WERI-Rb-1 (cell line): ENCODE measurements at regions not wholly inside any gene's neighbourhood (a gene's known extent, or its start where the extent isn't known, plus 50 kb on each side); places are given as distances from the start of the nearest gene placed in this dataset.

Experiments used
- DNase-seq: peaks from one replicate; pipeline ENCODE4 v3.0.0-alpha.2; 2020
- H3K27ac ChIP-seq: fragments of 250-450 bp; sonication (Bioruptor Pico); 2 replicates; pipeline ENCODE4 v1.5.1; 2020; ENCODE audit warnings: mild to moderate bottlenecking, moderate library complexity
- H3K27me3 ChIP-seq: fragments of 250-450 bp; sonication (Bioruptor Pico); 2 replicates; pipeline ENCODE4 v1.5.1; 2021; ENCODE audit warnings: mild to moderate bottlenecking, low read depth, moderate library complexity; ENCODE audit not compliant: insufficient read depth, severe bottlenecking
- H3K36me3 ChIP-seq: fragments of 250-450 bp; sonication (Bioruptor Pico); 2 replicates; pipeline ENCODE4 v1.5.1; 2020; ENCODE audit warnings: mild to moderate bottlenecking, moderate library complexity
- H3K4me3 ChIP-seq: 2 replicates; pipeline ENCODE4 v1.5.1; 2011; ENCODE audit warnings: low read depth, mild to moderate bottlenecking, control low read depth, low read length
- H3K9me3 ChIP-seq: fragments of 250-450 bp; sonication (Bioruptor Pico); 2 replicates; pipeline ENCODE4 v1.5.1; 2021; ENCODE audit warnings: mild to moderate bottlenecking, moderate library complexity; ENCODE audit not compliant: severe bottlenecking
- TF ChIP-seq, protein P1 (sequence below): IDR thresholded peaks from 2 replicates; pipeline ENCODE4 v1.5.1; 2011; ENCODE audit warnings: low read depth, mild to moderate bottlenecking, control low read depth, inconsistent platforms, low read length

DNA sequence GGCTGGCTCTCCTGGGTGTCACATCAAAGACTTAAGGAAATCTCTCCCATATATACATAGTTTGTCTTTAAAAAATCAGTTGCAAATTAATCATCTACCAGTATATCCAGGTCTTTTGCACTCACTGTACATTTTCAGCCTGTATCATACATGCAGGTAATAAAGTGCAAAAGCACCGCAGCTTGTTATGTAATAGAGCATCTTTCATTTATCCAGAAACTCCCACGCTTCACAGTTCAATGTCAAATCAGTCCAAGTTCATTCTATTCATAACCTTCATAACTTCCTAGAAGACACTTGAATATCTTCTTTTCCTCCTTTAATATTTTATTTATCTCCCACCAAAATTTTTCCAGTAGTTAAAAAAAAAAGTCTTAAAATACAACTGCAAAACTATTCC, 89.6 kb upstream of the KCTD1 start:
- Histone ChIP-seq H3K27me3 (no peaks in the 10 kb centered on the region), H3K9me3 (no peaks in the 10 kb centered on the region), H3K4me3 (no peak overlapping the region), H3K36me3 (no peaks in the 10 kb centered on the region), H3K27ac (no peak overlapping the region)
- DNase-seq, result no peak
- TF ChIP-seq, protein P1, sequence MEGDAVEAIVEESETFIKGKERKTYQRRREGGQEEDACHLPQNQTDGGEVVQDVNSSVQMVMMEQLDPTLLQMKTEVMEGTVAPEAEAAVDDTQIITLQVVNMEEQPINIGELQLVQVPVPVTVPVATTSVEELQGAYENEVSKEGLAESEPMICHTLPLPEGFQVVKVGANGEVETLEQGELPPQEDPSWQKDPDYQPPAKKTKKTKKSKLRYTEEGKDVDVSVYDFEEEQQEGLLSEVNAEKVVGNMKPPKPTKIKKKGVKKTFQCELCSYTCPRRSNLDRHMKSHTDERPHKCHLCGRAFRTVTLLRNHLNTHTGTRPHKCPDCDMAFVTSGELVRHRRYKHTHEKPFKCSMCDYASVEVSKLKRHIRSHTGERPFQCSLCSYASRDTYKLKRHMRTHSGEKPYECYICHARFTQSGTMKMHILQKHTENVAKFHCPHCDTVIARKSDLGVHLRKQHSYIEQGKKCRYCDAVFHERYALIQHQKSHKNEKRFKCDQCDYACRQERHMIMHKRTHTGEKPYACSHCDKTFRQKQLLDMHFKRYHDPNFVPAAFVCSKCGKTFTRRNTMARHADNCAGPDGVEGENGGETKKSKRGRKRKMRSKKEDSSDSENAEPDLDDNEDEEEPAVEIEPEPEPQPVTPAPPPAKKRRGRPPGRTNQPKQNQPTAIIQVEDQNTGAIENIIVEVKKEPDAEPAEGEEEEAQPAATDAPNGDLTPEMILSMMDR, result no peak

DNA sequence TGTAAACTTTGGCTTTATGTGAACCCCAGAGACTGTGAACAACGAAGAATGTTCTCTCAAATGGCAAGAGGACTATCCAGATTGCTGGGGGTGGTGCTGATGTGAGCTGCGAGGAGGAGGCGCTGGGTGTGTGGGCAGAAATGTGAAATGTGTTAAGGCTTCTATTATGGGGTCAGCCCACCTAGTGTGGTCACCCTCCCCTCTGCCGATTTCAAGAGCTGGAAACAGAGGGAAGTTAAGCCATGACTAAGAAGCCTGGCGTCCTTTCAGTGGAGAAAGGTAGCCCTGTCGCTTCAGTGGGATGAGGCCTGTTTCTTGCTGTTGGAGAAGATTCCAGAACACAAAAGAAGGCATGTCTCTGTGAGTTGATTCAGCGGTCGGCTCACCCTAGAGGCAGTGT, 89.0 kb upstream of the KCTD1 start:
- H3K4me3 ChIP-seq, result no peak overlapping the region
- DNase-seq, result no peak
- TF ChIP-seq, protein P1, result no peak
- H3K27ac ChIP-seq, result no peak overlapping the region
- H3K36me3 ChIP-seq, result no peaks in the 10 kb centered on the region
- no peaks in the 10 kb centered on the region for H3K9me3 ChIP-seq
- H3K27me3 ChIP-seq, result no peaks in the 10 kb centered on the region

DNA sequence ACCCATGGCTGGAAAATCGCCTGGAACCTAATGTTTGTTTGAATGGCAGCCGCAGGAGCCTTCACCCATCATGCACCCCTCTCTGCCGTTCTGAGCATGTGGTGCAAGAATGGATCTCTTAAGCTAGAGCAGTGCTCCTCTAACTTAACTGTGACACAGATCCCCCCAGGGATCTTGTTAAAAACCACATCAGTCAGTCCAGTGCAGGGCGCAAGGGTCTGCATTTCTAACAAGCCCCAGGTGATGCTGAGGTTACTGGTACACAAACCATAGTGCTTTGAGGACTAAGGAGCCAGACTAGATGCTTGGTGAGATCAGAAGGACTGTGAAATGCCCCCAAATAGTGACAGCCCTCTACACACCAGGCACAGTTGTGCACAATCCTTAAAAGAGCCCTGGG, 87.1 kb upstream of the KCTD1 start:
- TF ChIP-seq, protein P1, result no peak
- H3K4me3 ChIP-seq, result no peak overlapping the region
- H3K27ac ChIP-seq, result no peak overlapping the region
- H3K36me3 ChIP-seq, result no peaks in the 10 kb centered on the region
- H3K27me3 ChIP-seq, result no peaks in the 10 kb centered on the region
- H3K9me3 ChIP-seq, result no peaks in the 10 kb centered on the region
- DNase-seq, result no peak

DNA sequence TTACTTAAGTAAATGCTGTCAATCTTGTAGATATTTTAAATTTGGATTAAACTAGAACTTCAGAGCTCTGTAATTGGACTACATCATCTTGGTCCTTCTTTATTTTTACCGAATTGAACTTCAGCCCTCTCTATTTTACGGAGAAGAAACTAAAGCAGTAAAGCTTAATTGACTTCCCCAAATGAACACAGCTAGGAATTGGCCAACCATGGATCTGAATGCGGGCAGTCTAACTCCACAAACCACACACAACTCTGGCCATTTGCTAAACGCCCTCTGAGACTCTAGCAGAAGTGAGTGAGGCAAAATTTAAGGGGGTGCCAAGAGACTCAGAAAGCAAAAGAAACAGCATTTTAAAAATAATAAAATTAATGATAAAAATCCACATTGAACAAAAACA, 86.3 kb upstream of the KCTD1 start:
- Histone ChIP-seq H3K27me3 (no peaks in the 10 kb centered on the region), H3K4me3 (no peak overlapping the region)

DNA sequence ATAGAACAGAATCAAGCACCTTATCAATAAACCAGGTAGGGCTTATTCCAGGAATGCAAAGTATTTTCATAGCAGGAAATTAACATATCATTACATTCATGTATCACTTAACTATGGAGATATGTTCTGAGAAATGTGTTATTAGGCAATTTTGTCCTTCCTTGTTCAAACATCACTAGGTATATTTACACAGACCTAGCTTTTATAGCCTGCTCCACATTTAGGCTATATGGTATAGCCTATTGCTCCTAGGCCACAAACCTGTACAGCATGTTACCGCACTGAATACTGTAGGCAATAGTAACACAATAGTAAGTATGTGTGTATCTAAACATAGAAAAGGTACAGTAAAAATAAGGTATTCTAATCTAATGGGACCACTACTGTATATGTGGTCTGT, 82.8 kb upstream of the KCTD1 start:
- H3K36me3 ChIP-seq, result no peaks in the 10 kb centered on the region
- H3K27me3 ChIP-seq, result no peaks in the 10 kb centered on the region
- no peaks in the 10 kb centered on the region for H3K9me3 ChIP-seq
- H3K27ac ChIP-seq, result no peak overlapping the region
- H3K4me3 ChIP-seq, result no peak overlapping the region
- TF ChIP-seq, protein P1, result no peak
- DNase-seq, result no peak

More for the DNA sequence above, 86.3 kb upstream of the KCTD1 start:
- no peak overlapping the region for H3K27ac ChIP-seq
- no peak for DNase-seq
- no peaks in the 10 kb centered on the region for H3K9me3 ChIP-seq
- TF ChIP-seq, protein P1, result no peak
- no peaks in the 10 kb centered on the region for H3K36me3 ChIP-seq

DNA sequence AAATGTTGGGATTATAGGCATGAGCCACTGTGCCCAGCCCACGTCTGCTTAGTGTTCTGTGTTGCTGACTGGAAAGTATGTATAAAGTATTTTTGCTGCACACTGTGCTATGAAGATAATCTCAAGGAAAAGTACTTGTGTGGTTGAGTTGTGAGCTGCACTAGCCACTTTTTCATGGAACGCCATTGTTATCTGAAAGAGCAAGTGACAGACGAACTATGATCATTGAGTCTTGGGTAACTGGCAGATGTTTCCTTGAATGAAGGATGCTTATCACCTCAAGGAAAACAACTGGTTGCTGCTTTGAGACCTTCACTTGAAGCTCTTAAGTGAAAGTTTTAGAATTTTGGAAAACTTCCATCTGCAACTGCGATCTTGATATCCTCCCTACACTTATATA, 82.2 kb upstream of the KCTD1 start:
- Histone ChIP-seq H3K27me3 (no peaks in the 10 kb centered on the region), H3K9me3 (no peaks in the 10 kb centered on the region), H3K36me3 (no peaks in the 10 kb centered on the region), H3K27ac (no peak overlapping the region), H3K4me3 (no peak overlapping the region)
- DNase-seq, result no peak
- TF ChIP-seq, protein P1, result no peak
